GM21360 (cell line): ENCODE measurements at regions not wholly inside any gene's neighbourhood (a gene's known extent, or its start where the extent isn't known, plus 50 kb on each side); places are given as distances from the start of the nearest gene placed in this dataset.

Source experiments
- ATAC-seq: cut with Tn5 transposase; IDR thresholded peaks from one replicate; pipeline ENCODE4 v1.9.1; 2021; ENCODE audit warnings: mild to moderate bottlenecking, moderate library complexity; ENCODE audit not compliant: unreplicated experiment

DNA sequence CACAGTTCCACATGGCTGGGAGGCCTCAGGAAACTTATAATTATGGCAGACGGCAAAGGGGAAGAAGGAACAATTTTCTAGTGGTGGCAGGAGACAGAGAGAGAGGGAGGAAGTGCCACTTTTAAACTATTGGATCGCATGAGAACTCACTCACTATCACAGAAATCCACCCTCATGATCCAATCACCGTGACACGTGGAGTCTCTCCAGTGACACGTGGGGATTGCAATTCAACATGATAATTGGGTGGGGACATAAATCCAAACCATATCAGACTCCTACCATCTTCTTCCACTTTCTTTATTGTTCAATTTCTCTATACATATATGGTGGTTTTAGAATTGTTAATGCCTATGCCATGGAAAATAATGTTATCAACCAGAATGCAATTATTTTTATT lies 103.7 kb upstream of the SYT1 start:
- no peak for ATAC-seq

- no peak for ATAC-seq
Observed at GRCh38 chr12:78764913-78765312, 99.7 kb upstream of the SYT1 start.

DNA sequence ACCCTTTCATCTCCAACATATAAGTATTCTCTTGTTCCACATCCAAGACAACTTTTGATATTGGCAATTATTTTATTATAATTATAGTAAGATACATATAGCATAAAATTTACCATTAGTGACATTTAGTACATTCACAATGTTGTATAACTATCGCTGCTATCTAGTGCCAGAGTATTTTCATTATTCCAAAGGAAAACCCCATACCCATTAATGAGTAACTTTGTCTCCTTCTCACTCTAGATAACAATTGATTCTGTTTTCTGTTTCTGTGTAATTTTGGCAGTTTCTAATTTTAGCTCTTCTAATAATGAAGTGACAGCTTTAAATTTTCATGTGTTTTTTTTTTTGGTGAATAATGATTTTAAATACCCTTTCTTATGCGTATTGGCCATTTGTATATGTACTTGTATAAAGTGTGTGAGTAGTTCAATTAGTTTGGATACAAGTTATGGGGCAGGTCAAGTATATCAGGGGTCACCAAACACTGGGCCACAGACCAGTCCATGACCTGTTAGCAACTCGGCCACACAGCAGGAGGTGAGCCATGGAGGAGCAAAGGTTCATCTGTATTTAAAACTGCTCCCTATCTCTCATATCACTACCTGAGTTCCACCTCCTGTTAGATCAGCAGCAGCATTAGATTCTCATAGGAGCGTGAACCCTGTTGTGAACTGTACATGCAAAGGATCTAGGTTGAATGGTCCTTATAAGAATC lies 97.2 kb upstream of the SYT1 start:
- ATAC-seq = no peak

- no peak for ATAC-seq
Observed at GRCh38 chr12:78778339-78778738, 86.2 kb upstream of the SYT1 start.

- ATAC-seq = no peak
Observed at GRCh38 chr12:78787576-78787975, 77.0 kb upstream of the SYT1 start.

DNA sequence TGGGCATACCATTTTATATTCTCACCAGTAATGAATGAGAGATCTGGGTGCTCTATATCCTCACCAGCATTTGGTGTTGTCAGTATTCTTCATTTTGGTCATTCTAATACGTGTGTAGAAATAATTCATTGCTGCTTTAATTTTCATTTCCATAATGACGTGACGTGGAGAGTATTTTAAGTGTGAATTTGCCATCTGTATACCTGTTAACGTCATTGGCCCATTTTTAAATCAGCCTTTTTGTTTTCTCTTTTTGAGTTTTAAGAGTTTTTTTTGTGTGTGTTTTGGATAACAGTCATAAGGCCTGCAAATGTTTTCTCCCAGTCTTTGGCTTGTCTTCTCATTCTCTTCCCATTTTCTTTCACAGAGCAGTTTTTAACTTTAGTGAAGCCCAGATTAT lies 74.4 kb upstream of the SYT1 start:
- ATAC-seq = no peak

GRCh38 chr12:78792052-78792698 lies 72.4 kb upstream of the SYT1 start:
- no peak for ATAC-seq

DNA sequence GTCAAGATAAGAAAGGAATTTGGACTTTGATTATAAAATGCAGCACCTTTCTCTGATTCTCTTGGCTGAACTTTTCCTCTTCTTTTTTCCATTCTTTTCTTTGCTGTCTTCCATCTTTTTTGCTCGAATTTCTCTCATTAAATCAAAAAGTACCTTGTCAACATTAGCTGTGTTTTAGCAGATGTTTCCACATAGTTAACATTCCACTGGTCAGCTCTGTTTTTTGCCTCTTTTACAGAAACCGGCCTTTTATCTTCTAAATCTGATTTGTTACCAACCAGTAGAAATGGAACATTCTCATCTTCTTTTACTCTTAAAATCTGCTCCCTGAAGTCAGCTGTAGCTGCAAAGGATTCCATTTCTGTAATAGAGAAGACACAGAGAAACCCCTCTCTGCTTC lies 71.1 kb upstream of the SYT1 start:
- no peak for ATAC-seq

GRCh38 chr12:78793982-78794381 lies 70.6 kb upstream of the SYT1 start:
- ATAC-seq = no peak

DNA sequence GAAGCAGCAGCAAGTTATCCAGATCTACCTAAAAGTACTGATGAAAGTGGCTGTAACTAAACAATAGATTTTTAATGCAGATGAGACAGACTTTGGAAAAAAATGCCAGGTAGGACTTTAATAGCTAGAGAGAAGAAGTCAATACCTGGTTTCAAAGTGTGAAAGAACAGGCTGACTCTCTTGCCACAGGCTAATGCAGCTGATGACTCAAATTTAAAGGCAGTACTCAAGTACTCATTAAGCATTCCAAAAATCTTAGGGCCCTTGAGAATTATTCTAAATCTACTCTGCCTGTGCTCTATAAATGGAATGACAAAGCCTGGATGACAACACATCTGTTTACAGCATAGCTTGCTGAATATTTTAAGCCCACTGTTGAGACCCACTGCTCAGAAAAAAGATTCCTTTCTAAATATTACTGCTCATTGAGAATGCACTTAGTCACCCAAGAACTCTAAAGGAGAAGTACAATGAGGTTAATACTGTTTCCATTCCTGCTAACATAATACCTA lies 68.6 kb upstream of the SYT1 start:
- ATAC-seq = no peak

- ATAC-seq = no peak
Observed at GRCh38 chr12:78797196-78797931, 67.2 kb upstream of the SYT1 start.

- ATAC-seq = no peak
Observed at GRCh38 chr12:78799649-78800048, 64.9 kb upstream of the SYT1 start.

DNA sequence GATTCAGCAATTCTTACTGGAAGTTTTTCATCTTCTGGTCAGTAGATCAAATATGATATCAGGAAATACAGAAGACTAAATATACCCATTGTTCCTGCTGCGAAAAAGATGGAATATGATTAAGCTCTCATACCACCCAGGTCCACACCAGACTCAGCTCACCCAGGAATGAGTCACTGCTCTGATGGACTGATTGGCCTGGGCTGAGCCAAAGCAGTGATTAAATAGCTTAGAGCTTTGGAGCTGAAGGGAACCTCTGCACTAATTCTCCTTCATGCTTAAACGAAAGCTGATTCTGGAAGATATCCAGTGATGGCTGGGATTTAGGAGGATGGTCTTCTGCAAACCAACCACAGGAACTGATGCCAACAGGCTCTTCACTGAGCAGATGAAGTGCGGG lies 62.0 kb upstream of the SYT1 start:
- no peak for ATAC-seq

GRCh38 chr12:78804262-78804661 lies 60.3 kb upstream of the SYT1 start:
- no peak for ATAC-seq
